Heart right ventricle (tissue), 16 donors: ENCODE measurements at regions not wholly inside any gene's neighbourhood (a gene's known extent, or its start where the extent isn't known, plus 50 kb on each side); places are given as distances from the start of the nearest gene placed in this dataset.

ENCODE experiments used
- ATAC-seq, 8 donors: fragments of 200-7000 bp; cut with Tn5 transposase; one replicate each; pipeline ENCODE4 v1.9.1; 2020; ENCODE audit warnings: mild to moderate bottlenecking in 8 of 8, moderate library complexity in 8 of 8, moderate number of reproducible peaks in 1 of 8
- DNase-seq, 2 donors: peaks; one replicate each; pipeline ENCODE4 v3.0.0-alpha.2; 2020
- H3K27ac ChIP-seq, 10 donors: fragments of 200-600 bp; sonication (generic) in 2 of 10; one replicate each; pipeline versions ENCODE4 v1.5.0 to v1.8.0; 2020 to 2022; ENCODE audit warnings: mild to moderate bottlenecking in 3 of 10
- H3K27me3 ChIP-seq, 7 donors: fragments of 200-600 bp; one replicate each; pipeline ENCODE4 v1.8.0; 2021 to 2022; ENCODE audit warnings: mild to moderate bottlenecking in 2 of 7
- H3K36me3 ChIP-seq, 9 donors: fragments of 200-600 bp; sonication (generic) in 1 of 9; one replicate each; pipeline versions ENCODE4 v1.5.0 to v1.8.0; 2020 to 2022; ENCODE audit warnings: mild to moderate bottlenecking in 2 of 9
- H3K4me1 ChIP-seq, 9 donors: fragments of 200-600 bp; sonication (generic) in 1 of 9; one replicate each; pipeline versions ENCODE4 v1.5.0 to v1.8.0; 2020 to 2022; ENCODE audit warnings: mild to moderate bottlenecking in 4 of 9
- H3K4me3 ChIP-seq, 10 donors: fragments of 200-600 bp; sonication (generic) in 2 of 10; one replicate each; pipeline versions ENCODE4 v1.5.0 to v1.8.0; 2020 to 2022; ENCODE audit warnings: mild to moderate bottlenecking in 7 of 10, moderate library complexity in 2 of 10
- H3K9me3 ChIP-seq, 11 donors: fragments of 200-600 bp in 10 of 11; sonication (generic) in 2 of 11; one replicate each; pipeline versions ENCODE4 v1.5.0 to v1.8.0; 2013 to 2022; ENCODE audit warnings: mild to moderate bottlenecking in 2 of 11, control low read depth in 1 of 11, moderate library complexity in 1 of 11
- CTCF ChIP-seq, 9 donors: fragments of 200-600 bp; sonication (generic) in 2 of 9; IDR thresholded peaks; one replicate each; pipeline versions ENCODE4 v1.5.0 to v1.8.0; 2021 to 2022; ENCODE audit warnings: antibody characterized with exemption in 9 of 9, mild to moderate bottlenecking in 5 of 9, moderate library complexity in 1 of 9
- WGBS, 2 donors: extraction: QIAGEN DNeasy Blood & Tissue Kit; methylation state at CpG; one replicate each; pipeline ENCODE4 v1.1.7; 2013; ENCODE audit warnings: inconsistent platforms in 1 of 2; 5-methylcytosine and 5-hydroxymethylcytosine counted together
- intact Hi-C, 10 donors: fragments of 100-400 bp; cut with DNase I; formaldehyde crosslinking; loops; one replicate each; pipeline versions ENCODE4 v1.11.1 to v1.14.2; 2022
- donor health status: Arrhythmogenic right ventricular cardiomyopathy.
- donor health status: ischemic (EF 13 %, LVEDD 7.1; RV severe dilation, severe dysfunction).
- donor health status: healthy with polysubstance abuse.
- donor health status: DM: no; HTN: yes; CAD: no.
- donor health status: DM: no; HTN: no; CAD: no.
- donor health status: ischemic (EF 25% LVEDD 6.9; RV normal size, moderate dysfunction).
- donor health status: ischemic (EF 25% LVEDD 5.7; RV mildly dilated, moderate dysfunction).
- donor health status: healthy.
- donor health status: DM: yes; HTN: yes; CAD: no.
- donor health status: Ischemic cardiomyopathy.
- donor health status: ischemic (EF 35%, LVEDD 5.7; RV mildly dilated, moderate dysfunction).
- donor health status: nonischemic (EF 11% LVEDD 7.7; RV severe dilation, severe dysfunction).
- donor health status: DM: yes; HTN: yes; CAD: no.
- donor health status: PGD.
- donor health status: ischemic (EF 29% LVEDD 5.4; RV normal size, mild dysfunction).
- donor health status: nonischemic (EF 23%, LVEDD 6.1; RV moderate dilation, normal function).

GRCh38 chr10:57977262-57977661 lies 290.4 kb downstream of the IPMK start:
- DNase-seq = no peak
- intact Hi-C loops = loop anchor here in 1 of 10 donors (10.0 kb wide), 1 partner anchor 62 kb away; no protein-coding TSS in a partner anchor
- H3K36me3 ChIP-seq = no peaks in the 10 kb centered on the region
- H3K27me3 ChIP-seq = no peaks in the 10 kb centered on the region
- WGBS, 2 donors = 77% methylated on average over 1 of the region's 1 CpG
- H3K27ac ChIP-seq = no peak overlapping the region
- no peaks in the 10 kb centered on the region for H3K4me1 ChIP-seq
- peaks cover 0 to 15% (median 0%) of the 10 kb centered on the region in 11 donors for H3K9me3 ChIP-seq
- TF ChIP-seq CTCF (IDR thresholded peaks at IDR 0.05) = no peak
- H3K4me3 ChIP-seq = no peak overlapping the region
- ATAC-seq = no peak

GRCh38 chr10:57973451-57973850 lies 294.2 kb downstream of the IPMK start:
- H3K9me3 ChIP-seq = peaks cover 0 to 15% (median 0%) of the 10 kb centered on the region in 11 donors
- WGBS, 2 donors = 8 to 12% methylated on average over 1 of the region's 1 CpG
- no peak for DNase-seq
- no peak for TF ChIP-seq CTCF (IDR thresholded peaks at IDR 0.05)
- no peak overlapping the region for H3K27ac ChIP-seq
- no peaks in the 10 kb centered on the region for H3K4me1 ChIP-seq
- no peaks in the 10 kb centered on the region for H3K27me3 ChIP-seq
- no peak overlapping the region for H3K4me3 ChIP-seq
- no peak for ATAC-seq
- intact Hi-C loops = loop anchor here in 1 of 10 donors (10.0 kb wide), 1 partner anchor 59 kb away; no protein-coding TSS in a partner anchor
- H3K36me3 ChIP-seq = no peaks in the 10 kb centered on the region

GRCh38 chr10:57972783-57973182 lies 294.9 kb downstream of the IPMK start:
- no peak for TF ChIP-seq CTCF (IDR thresholded peaks at IDR 0.05)
- intact Hi-C loops = loop anchor here in 1 of 10 donors (10.0 kb wide), 1 partner anchor 58 kb away; no protein-coding TSS in a partner anchor

GRCh38 chr10:57968328-57969016 lies 299.2 kb downstream of the IPMK start:
- H3K4me1 ChIP-seq = peaks cover 0 to 15% (median 4%) of the 10 kb centered on the region in 9 donors
- H3K36me3 ChIP-seq = no peaks in the 10 kb centered on the region
- H3K27ac ChIP-seq = no peak overlapping the region
- DNase-seq = no peak
- H3K9me3 ChIP-seq = peaks cover 0 to 7% (median 0%) of the 10 kb centered on the region in 11 donors
- no peak overlapping the region for H3K4me3 ChIP-seq
- intact Hi-C loops = no loop called here
- WGBS, 2 donors = 62 to 67% methylated on average over 11 of the region's 11 CpGs
- TF ChIP-seq CTCF (IDR thresholded peaks at IDR 0.05) = no peak
- ATAC-seq = no peak
- no peaks in the 10 kb centered on the region for H3K27me3 ChIP-seq

More at GRCh38 chr10:57972783-57973182, 294.9 kb downstream of the IPMK start:
- H3K4me1 ChIP-seq = no peaks in the 10 kb centered on the region
- no peak overlapping the region for H3K27ac ChIP-seq
- H3K36me3 ChIP-seq = no peaks in the 10 kb centered on the region
- WGBS, 2 donors = 88 to 95% methylated on average over 2 of the region's 2 CpGs
- DNase-seq = no peak
- peaks cover 0 to 15% (median 0%) of the 10 kb centered on the region in 11 donors for H3K9me3 ChIP-seq
- no peak overlapping the region for H3K4me3 ChIP-seq
- H3K27me3 ChIP-seq = no peaks in the 10 kb centered on the region
- no peak for ATAC-seq
